ENCODE measurements at regions not wholly inside any gene's neighbourhood (a gene's known extent, or its start where the extent isn't known, plus 50 kb on each side); places are given as distances from the start of the nearest gene placed in this dataset.
"Not testable (repeated sequence)": the region's sequence is repeated elsewhere in the genome, so short reads cannot be mapped to it uniquely, and the experiment has no call there.

- H2AFZ ChIP-seq (ENCODE audit: low read length); H3K79me2 ChIP-seq (ENCODE audit: insufficient read depth, low read length); H3K4me3 ChIP-seq (replicated peaks in 1 of 3; ENCODE audit: insufficient read depth in 1 of 3, low read depth in 2 of 3, low read length in 3 of 3); POLR2A ChIA-PET; H4K20me1 ChIP-seq (ENCODE audit: insufficient read depth, low read length); H3K4me1 ChIP-seq (ENCODE audit: insufficient read depth, low read length); in situ Hi-C loops (cut with HindIII; ENCODE audit: extremely low pct_ligation_motif_present, low pct_unique_long_range_greater_than_20kb); BruUV-seq (replicated peaks); CTCF ChIA-PET (ENCODE audit: low intra/inter-chr PET ratio, low total read pairs); H3K27me3 ChIP-seq (ENCODE audit: control insufficient read depth in 1 of 2, insufficient read depth in 2 of 2, low read length in 2 of 2); H3K9ac ChIP-seq (ENCODE audit: insufficient read depth, low read depth, low read length); DNase-seq (ENCODE audit: low spot score); H3K9me3 ChIP-seq (ENCODE audit: low read length); H3K4me2 ChIP-seq (ENCODE audit: low read depth, low read length); intact Hi-C loops (cut with micrococcal nuclease; ENCODE audit: unreplicated experiment); H3K36me3 ChIP-seq (replicated peaks in 1 of 2; ENCODE audit: control insufficient read depth in 1 of 2, insufficient read depth in 2 of 2, low read length in 2 of 2); H3K27ac ChIP-seq (ENCODE audit: extremely low read length, insufficient read depth, low read length): not testable (repeated sequence)
- FAIRE-seq (peak; percentile 95), ATAC-seq (peak; percentile 97)
- 0% methylated on average over 2 of the region's 3 CpGs for WGBS (ENCODE audit: low lambda C conversion rate)
Observed at GRCh38 chr2:87263868-87264518, 242.3 kb upstream of the PLGLB1 start.

- H3K36me3 ChIP-seq (replicated peaks in 1 of 2; ENCODE audit: control insufficient read depth in 1 of 2, insufficient read depth in 2 of 2, low read length in 2 of 2); H2AFZ ChIP-seq (ENCODE audit: low read length); CTCF ChIA-PET (ENCODE audit: low intra/inter-chr PET ratio, low total read pairs); H3K4me2 ChIP-seq (ENCODE audit: low read depth, low read length); POLR2A ChIA-PET; DNase-seq (ENCODE audit: low spot score); H3K4me1 ChIP-seq (ENCODE audit: insufficient read depth, low read length); H3K4me3 ChIP-seq (replicated peaks in 1 of 3; ENCODE audit: insufficient read depth in 1 of 3, low read depth in 2 of 3, low read length in 3 of 3); H3K9ac ChIP-seq (ENCODE audit: insufficient read depth, low read depth, low read length); H3K27ac ChIP-seq (ENCODE audit: extremely low read length, insufficient read depth, low read length); H3K27me3 ChIP-seq (ENCODE audit: control insufficient read depth in 1 of 2, insufficient read depth in 2 of 2, low read length in 2 of 2); in situ Hi-C loops (cut with HindIII; ENCODE audit: extremely low pct_ligation_motif_present, low pct_unique_long_range_greater_than_20kb); ATAC-seq; H3K79me2 ChIP-seq (ENCODE audit: insufficient read depth, low read length); H4K20me1 ChIP-seq (ENCODE audit: insufficient read depth, low read length); H3K9me3 ChIP-seq (ENCODE audit: low read length); intact Hi-C loops (cut with micrococcal nuclease; ENCODE audit: unreplicated experiment); FAIRE-seq; BruUV-seq (replicated peaks): not testable (repeated sequence)
- WGBS (ENCODE audit: low lambda C conversion rate): 0% methylated on average over 1 of the region's 2 CpGs
- TF ChIP-seq THAP11 (CRISPR knock-in tag; IDR thresholded peaks at IDR 0.05): peak; percentile 38; the same call in 1 of the 2 replicates
Observed at GRCh38 chr2:87275192-87275591, 253.5 kb upstream of the PLGLB1 start.

- H3K4me1 ChIP-seq (ENCODE audit: insufficient read depth, low read length); H2AFZ ChIP-seq (ENCODE audit: low read length); BruUV-seq (replicated peaks); intact Hi-C loops (cut with micrococcal nuclease; ENCODE audit: unreplicated experiment); H3K9ac ChIP-seq (ENCODE audit: insufficient read depth, low read depth, low read length); DNase-seq (ENCODE audit: low spot score); H3K27me3 ChIP-seq (ENCODE audit: control insufficient read depth in 1 of 2, insufficient read depth in 2 of 2, low read length in 2 of 2); POLR2A ChIA-PET; H3K9me3 ChIP-seq (ENCODE audit: low read length); H4K20me1 ChIP-seq (ENCODE audit: insufficient read depth, low read length); H3K79me2 ChIP-seq (ENCODE audit: insufficient read depth, low read length); H3K4me2 ChIP-seq (ENCODE audit: low read depth, low read length); H3K27ac ChIP-seq (ENCODE audit: extremely low read length, insufficient read depth, low read length); H3K36me3 ChIP-seq (replicated peaks in 1 of 2; ENCODE audit: control insufficient read depth in 1 of 2, insufficient read depth in 2 of 2, low read length in 2 of 2); in situ Hi-C loops (cut with HindIII; ENCODE audit: extremely low pct_ligation_motif_present, low pct_unique_long_range_greater_than_20kb); FAIRE-seq; H3K4me3 ChIP-seq (replicated peaks in 1 of 3; ENCODE audit: insufficient read depth in 1 of 3, low read depth in 2 of 3, low read length in 3 of 3); CTCF ChIA-PET (ENCODE audit: low intra/inter-chr PET ratio, low total read pairs): not testable (repeated sequence)
- WGBS (ENCODE audit: low lambda C conversion rate): 41% methylated on average over 2 of the region's 5 CpGs
- peak; percentile 68 for ATAC-seq
Observed at GRCh38 chr2:87275974-87276629, 254.5 kb upstream of the PLGLB1 start.

GRCh38 chr2:87276673-87277072 lies 255.0 kb upstream of the PLGLB1 start:
- not testable (repeated sequence) for H3K4me2 ChIP-seq (ENCODE audit: low read depth, low read length); FAIRE-seq

More at GRCh38 chr2:87276673-87277072, 255.0 kb upstream of the PLGLB1 start:
- H3K36me3 ChIP-seq (replicated peaks in 1 of 2; ENCODE audit: control insufficient read depth in 1 of 2, insufficient read depth in 2 of 2, low read length in 2 of 2); ATAC-seq; BruUV-seq (replicated peaks); H3K27me3 ChIP-seq (ENCODE audit: control insufficient read depth in 1 of 2, insufficient read depth in 2 of 2, low read length in 2 of 2); H3K9me3 ChIP-seq (ENCODE audit: low read length); intact Hi-C loops (cut with micrococcal nuclease; ENCODE audit: unreplicated experiment); H2AFZ ChIP-seq (ENCODE audit: low read length); H3K27ac ChIP-seq (ENCODE audit: extremely low read length, insufficient read depth, low read length); H3K79me2 ChIP-seq (ENCODE audit: insufficient read depth, low read length); H3K9ac ChIP-seq (ENCODE audit: insufficient read depth, low read depth, low read length); POLR2A ChIA-PET; H3K4me1 ChIP-seq (ENCODE audit: insufficient read depth, low read length); in situ Hi-C loops (cut with HindIII; ENCODE audit: extremely low pct_ligation_motif_present, low pct_unique_long_range_greater_than_20kb); DNase-seq (ENCODE audit: low spot score); H3K4me3 ChIP-seq (replicated peaks in 1 of 3; ENCODE audit: insufficient read depth in 1 of 3, low read depth in 2 of 3, low read length in 3 of 3); H4K20me1 ChIP-seq (ENCODE audit: insufficient read depth, low read length); CTCF ChIA-PET (ENCODE audit: low intra/inter-chr PET ratio, low total read pairs): not testable (repeated sequence)
- 17% methylated on average over 1 of the region's 2 CpGs for WGBS (ENCODE audit: low lambda C conversion rate)
